Kidney epithelial cell (primary cell): ENCODE measurements at regions not wholly inside any gene's neighbourhood (a gene's known extent, or its start where the extent isn't known, plus 50 kb on each side); places are given as distances from the start of the nearest gene placed in this dataset.
A peak's percentile ranks its signal among the peaks of the same experiment; 100 is the strongest.

ENCODE experiments used
- DNase-seq: peaks from one replicate; pipeline ENCODE4 v3.0.0-alpha.2; 2010; ENCODE audit warnings: low read depth
- H3K27me3 ChIP-seq: 2 replicates; pipeline ENCODE4 v1.6.0; 2011; ENCODE audit warnings: low read length; ENCODE audit not compliant: control insufficient read depth, insufficient read depth
- H3K36me3 ChIP-seq: 2 replicates; pipeline ENCODE4 v1.5.1; 2011; ENCODE audit warnings: low read length; ENCODE audit not compliant: control insufficient read depth, insufficient read depth
- H3K4me3 ChIP-seq: 2 replicates; pipeline ENCODE4 v1.5.1; 2011; ENCODE audit warnings: low read depth, mild to moderate bottlenecking, control low read depth, low read length
- CTCF ChIP-seq: IDR thresholded peaks from 2 replicates; pipeline ENCODE4 v1.5.1; 2011; ENCODE audit warnings: mild to moderate bottlenecking, moderate library complexity, low read length, control low read depth, inconsistent platforms; ENCODE audit not compliant: insufficient read depth, poor library complexity, severe bottlenecking

- DNase-seq, result no peak
- no peaks in the 10 kb centered on the region for H3K36me3 ChIP-seq
- no peaks in the 10 kb centered on the region for H3K27me3 ChIP-seq
- H3K4me3 ChIP-seq, result no peak overlapping the region
- TF ChIP-seq CTCF, result no peak
These were observed 176.1 kb upstream of the SEMA3C start for GRCh38 chr7:81094952-81095351.

GRCh38 chr7:81081616-81082015 is 162.8 kb upstream of the SEMA3C start:
- no peak for TF ChIP-seq CTCF
- no peak for DNase-seq
- Histone ChIP-seq H3K36me3 (peaks cover 1% of the 10 kb centered on the region), H3K27me3 (no peaks in the 10 kb centered on the region), H3K4me3 (no peak overlapping the region)

- no peak for DNase-seq
These were observed 161.7 kb upstream of the SEMA3C start for GRCh38 chr7:81080553-81080952.

GRCh38 chr7:81079746-81080145 is 160.9 kb upstream of the SEMA3C start:
- peaks cover 1% of the 10 kb centered on the region for H3K36me3 ChIP-seq
- TF ChIP-seq CTCF, result no peak
- no peak for DNase-seq
- H3K4me3 ChIP-seq, result no peak overlapping the region
- no peaks in the 10 kb centered on the region for H3K27me3 ChIP-seq

More at GRCh38 chr7:81080553-81080952, 161.7 kb upstream of the SEMA3C start:
- no peak for TF ChIP-seq CTCF
- Histone ChIP-seq H3K4me3 (no peak overlapping the region), H3K27me3 (no peaks in the 10 kb centered on the region), H3K36me3 (peaks cover 1% of the 10 kb centered on the region)

GRCh38 chr7:81075150-81075549 is 156.3 kb upstream of the SEMA3C start:
- Histone ChIP-seq H3K27me3 (no peaks in the 10 kb centered on the region), H3K36me3 (peaks cover 1% of the 10 kb centered on the region), H3K4me3 (no peak overlapping the region)
- DNase-seq, result peak; percentile 37
- TF ChIP-seq CTCF, result no peak

GRCh38 chr7:81074406-81074805 is 155.6 kb upstream of the SEMA3C start:
- TF ChIP-seq CTCF, result no peak
- peaks cover 1% of the 10 kb centered on the region for H3K36me3 ChIP-seq
- no peak overlapping the region for H3K4me3 ChIP-seq
- DNase-seq, result peak; percentile 31
- H3K27me3 ChIP-seq, result no peaks in the 10 kb centered on the region
